Large intestine (tissue), 3 donors: ENCODE measurements at regions not wholly inside any gene's neighbourhood (a gene's known extent, or its start where the extent isn't known, plus 50 kb on each side); places are given as distances from the start of the nearest gene placed in this dataset.
"Not testable (repeated sequence)": the region's sequence is repeated elsewhere in the genome, so short reads cannot be mapped to it uniquely, and the experiment has no call there.

Source experiments
- DNase-seq, 2 donors: peaks; one replicate each; pipeline versions ENCODE4 v3.0.0 to v3.0.0-alpha.2; 2013
- H3K27ac ChIP-seq: one replicate; pipeline ENCODE4 v1.5.1; 2013; ENCODE audit warnings: low read length
- H3K27me3 ChIP-seq: 2 replicates; pipeline ENCODE4 v1.6.1; 2013; ENCODE audit warnings: low read length; ENCODE audit not compliant: control insufficient read depth, insufficient read depth
- H3K36me3 ChIP-seq: 2 replicates; pipeline ENCODE4 v1.6.1; 2013; ENCODE audit warnings: low read length; ENCODE audit not compliant: control insufficient read depth, insufficient read depth
- H3K4me1 ChIP-seq: one replicate; pipeline ENCODE4 v1.6.1; 2013; ENCODE audit warnings: low read length; ENCODE audit not compliant: control insufficient read depth, insufficient read depth
- H3K4me3 ChIP-seq: one replicate; pipeline ENCODE4 v1.5.1; 2013; ENCODE audit warnings: low read length
- H3K9me3 ChIP-seq: one replicate; pipeline ENCODE4 v1.6.1; 2013; ENCODE audit warnings: mild to moderate bottlenecking, low read depth, low read length, moderate library complexity; ENCODE audit not compliant: control insufficient read depth
- WGBS: methylation state at CpG from one replicate; pipeline ENCODE4 v1.1.5; 2013; ENCODE audit warnings: low lambda C conversion rate; ENCODE audit not compliant: insufficient coverage; 5-methylcytosine and 5-hydroxymethylcytosine counted together

DNA sequence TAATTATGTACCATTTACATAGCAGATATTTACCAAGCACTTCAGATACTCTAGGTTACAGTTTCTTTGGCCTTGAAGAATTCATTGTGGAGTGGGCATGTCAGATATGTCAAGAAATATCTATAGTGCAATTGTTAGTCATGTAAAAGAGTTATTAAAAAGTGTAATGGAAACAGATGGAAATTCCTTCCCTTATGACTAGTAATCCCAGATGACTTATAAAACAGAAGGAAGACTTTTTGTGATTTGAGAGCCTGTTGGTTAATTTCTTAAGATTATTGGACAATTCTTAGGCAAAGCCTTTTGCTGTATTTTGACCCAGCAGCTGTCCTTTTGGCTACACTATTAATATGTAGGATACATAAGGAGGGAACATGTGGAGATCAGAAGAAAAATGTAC is 708.9 kb upstream of the NECTIN3 start:
- Histone ChIP-seq H3K27me3 (no peaks in the 10 kb centered on the region), H3K27ac (no peak overlapping the region), H3K9me3 (no peaks in the 10 kb centered on the region), H3K4me1 (no peaks in the 10 kb centered on the region), H3K36me3 (no peaks in the 10 kb centered on the region), H3K4me3 (no peak overlapping the region)
- no peak for DNase-seq

DNA sequence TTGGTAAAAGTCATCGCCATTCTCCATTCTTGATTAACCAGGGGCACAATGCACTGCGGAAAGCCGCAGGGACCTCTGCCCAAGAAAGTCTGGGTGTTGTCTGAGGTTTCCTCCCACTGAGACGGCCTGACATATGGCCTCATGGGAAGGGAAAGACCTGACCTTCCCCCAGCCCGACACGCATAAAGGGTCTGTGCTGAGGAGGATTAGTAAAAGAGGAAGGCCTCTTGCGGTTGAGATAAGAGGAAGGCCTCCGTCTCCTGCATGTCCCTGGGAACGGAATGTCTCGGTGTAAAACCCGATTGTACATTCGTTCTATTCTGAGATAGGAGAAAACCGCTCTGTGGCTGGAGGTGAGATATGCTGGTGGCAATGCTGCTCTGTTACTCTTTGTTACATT is 704.3 kb upstream of the NECTIN3 start:
- not testable (repeated sequence) for H3K4me1 ChIP-seq, H3K4me3 ChIP-seq, H3K27me3 ChIP-seq, H3K27ac ChIP-seq, DNase-seq, H3K9me3 ChIP-seq, H3K36me3 ChIP-seq
- 100% methylated on average over 2 of the region's 13 CpGs for WGBS

DNA sequence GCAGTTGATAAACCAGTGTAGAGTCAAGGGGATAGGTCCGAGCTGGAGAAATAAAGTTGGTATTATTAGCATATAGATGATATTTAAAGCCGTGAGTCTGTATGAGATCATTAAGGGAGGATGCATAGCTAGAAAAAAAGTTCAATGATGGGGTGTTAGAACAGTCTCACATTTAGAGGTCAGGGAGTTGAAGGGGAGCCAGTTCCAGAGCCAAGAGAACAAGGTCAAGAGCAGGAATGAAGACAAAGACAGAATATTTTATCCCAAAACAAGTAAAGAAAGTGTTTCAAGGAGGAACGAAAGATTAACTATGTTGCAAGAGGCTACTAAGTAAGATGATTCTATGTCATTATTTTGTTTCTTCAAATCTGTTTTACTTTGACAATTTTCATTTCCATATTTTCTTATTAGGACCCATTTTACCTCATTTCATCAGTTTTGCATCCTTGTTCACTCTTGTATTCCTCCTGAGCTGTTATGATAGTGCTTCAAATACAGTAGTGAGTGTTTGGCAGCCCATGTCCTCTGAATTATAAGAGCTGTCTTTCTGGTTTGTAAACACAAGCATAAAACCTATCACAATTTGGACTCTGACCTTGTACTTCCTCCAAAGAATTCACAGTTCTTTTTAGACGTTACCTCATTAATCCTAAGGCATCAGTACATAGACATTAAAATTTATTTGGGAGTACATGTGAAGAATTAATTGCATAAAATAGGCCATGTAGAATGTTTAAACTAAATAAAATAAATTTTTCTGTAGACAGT is 695.7 kb upstream of the NECTIN3 start:
- DNase-seq: peak; percentile 23 to 65
- H3K9me3 ChIP-seq: no peaks in the 10 kb centered on the region
- peaks cover 7% of the 10 kb centered on the region for H3K4me1 ChIP-seq
- H3K27me3 ChIP-seq: no peaks in the 10 kb centered on the region
- no peak overlapping the region for H3K4me3 ChIP-seq
- H3K36me3 ChIP-seq: no peaks in the 10 kb centered on the region
- no peak overlapping the region for H3K27ac ChIP-seq
- WGBS: 70% methylated on average over 3 of the region's 4 CpGs

DNA sequence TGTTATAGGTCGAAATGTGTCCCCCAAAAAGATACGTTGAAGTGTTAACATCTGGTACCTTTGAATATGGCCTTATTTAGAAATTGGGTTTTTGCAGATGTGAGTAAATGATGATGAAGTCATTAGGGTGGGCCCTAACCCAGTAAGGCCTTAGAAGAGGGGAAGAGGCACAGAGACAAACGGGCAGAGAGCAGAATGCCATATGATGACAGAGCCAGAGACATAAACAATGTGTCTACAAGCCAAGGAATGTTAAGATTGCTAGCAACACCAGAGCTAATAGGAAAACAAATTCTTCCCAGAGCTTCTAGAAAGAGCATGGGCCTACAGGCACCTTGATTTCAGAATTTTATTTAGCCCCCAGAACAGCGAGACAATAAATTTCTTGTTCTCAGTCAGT is 693.1 kb upstream of the NECTIN3 start:
- WGBS: 60% methylated on average over 2 of the region's 4 CpGs
- H3K4me1 ChIP-seq: peaks cover 7% of the 10 kb centered on the region
- DNase-seq: no peak
- no peaks in the 10 kb centered on the region for H3K36me3 ChIP-seq
- no peaks in the 10 kb centered on the region for H3K27me3 ChIP-seq
- H3K27ac ChIP-seq: no peak overlapping the region
- no peak overlapping the region for H3K4me3 ChIP-seq
- no peaks in the 10 kb centered on the region for H3K9me3 ChIP-seq

DNA sequence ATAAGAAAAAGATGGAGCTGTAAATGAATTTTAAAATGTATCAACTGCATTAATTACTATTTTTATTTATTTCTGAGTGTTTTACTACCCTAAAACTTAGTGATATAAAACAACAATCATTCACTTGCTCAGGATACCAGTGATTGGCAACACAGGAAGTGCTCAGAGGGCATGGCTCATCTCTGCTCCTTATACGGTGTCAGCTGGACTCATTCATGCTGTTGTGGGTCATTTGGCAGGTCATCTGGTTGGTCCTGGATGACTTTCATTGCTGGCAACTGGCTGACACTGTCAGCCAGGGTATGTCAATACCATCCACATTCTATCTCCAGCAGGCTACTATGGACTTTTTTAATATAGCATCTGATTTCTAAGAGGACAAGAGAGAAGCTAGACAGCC is 689.6 kb upstream of the NECTIN3 start:
- no CpG with 5 or more reads among the region's 1 CpG for WGBS
- no peaks in the 10 kb centered on the region for H3K9me3 ChIP-seq
- H3K4me3 ChIP-seq: no peak overlapping the region
- no peaks in the 10 kb centered on the region for H3K4me1 ChIP-seq
- no peaks in the 10 kb centered on the region for H3K36me3 ChIP-seq
- H3K27ac ChIP-seq: no peak overlapping the region
- H3K27me3 ChIP-seq: no peaks in the 10 kb centered on the region
- no peak for DNase-seq

DNA sequence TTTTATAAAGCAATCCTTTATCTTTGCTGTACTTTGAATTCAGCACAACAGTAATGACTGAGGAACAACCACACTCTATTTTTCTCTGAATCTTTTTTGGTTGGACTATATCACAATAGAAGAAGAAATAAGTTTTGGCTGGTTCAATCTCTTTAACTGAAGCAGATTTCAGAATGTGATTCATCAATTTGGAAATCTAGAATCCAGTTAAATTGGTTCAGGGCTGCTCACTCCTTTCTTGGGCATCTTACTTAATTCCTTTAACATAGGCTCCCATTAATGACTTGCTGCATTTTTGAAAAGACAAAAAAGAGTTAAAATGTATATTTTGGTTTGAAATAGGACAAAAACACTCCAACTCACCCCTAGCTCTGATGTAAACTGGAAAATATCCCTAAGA is 688.3 kb upstream of the NECTIN3 start:
- no peaks in the 10 kb centered on the region for H3K4me1 ChIP-seq
- H3K27ac ChIP-seq: no peak overlapping the region
- no peaks in the 10 kb centered on the region for H3K9me3 ChIP-seq
- DNase-seq: no peak
- H3K27me3 ChIP-seq: no peaks in the 10 kb centered on the region
- no peak overlapping the region for H3K4me3 ChIP-seq
- no peaks in the 10 kb centered on the region for H3K36me3 ChIP-seq

DNA sequence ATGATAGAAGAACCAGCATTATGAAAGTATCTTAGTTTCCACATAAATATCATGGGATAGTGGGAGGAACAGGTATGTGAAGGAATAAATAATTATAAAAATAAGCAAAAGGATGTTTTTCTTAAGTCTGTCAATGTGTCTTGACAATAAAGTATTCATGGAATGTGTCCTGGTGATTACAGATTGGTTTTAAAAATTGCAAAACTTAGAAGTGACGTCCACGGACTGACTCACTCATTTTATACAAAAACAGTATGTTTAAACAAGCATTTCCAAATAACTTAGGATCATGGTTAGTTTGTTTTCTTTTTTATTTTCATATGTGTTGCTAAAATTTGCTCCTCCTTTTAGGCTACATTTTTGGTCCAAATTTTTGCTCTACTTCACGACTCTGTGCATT is 687.0 kb upstream of the NECTIN3 start:
- H3K27ac ChIP-seq: no peak overlapping the region
- WGBS: 75% methylated on average over 1 of the region's 3 CpGs
- no peak for DNase-seq
- H3K9me3 ChIP-seq: no peaks in the 10 kb centered on the region
- no peaks in the 10 kb centered on the region for H3K36me3 ChIP-seq
- no peaks in the 10 kb centered on the region for H3K27me3 ChIP-seq
- H3K4me3 ChIP-seq: no peak overlapping the region
- no peaks in the 10 kb centered on the region for H3K4me1 ChIP-seq

DNA sequence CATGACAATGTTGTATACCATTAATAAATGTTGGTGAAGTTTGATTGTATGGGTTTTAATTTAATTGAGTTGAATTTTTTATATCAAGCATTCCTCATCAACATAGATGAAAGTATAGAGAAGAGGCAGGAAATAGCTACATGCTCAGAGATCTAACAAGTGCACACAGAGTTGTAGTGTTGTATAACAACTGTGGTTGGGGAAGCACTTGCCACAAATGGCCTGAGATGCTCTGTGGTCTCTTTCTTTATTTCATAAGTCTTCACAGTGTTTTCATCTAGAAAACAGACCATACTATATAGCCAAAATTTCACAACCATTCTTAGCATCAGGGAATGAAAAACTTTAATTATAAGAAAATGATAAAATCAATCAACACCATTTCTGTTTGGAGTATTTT is 682.6 kb upstream of the NECTIN3 start:
- no peak overlapping the region for H3K27ac ChIP-seq
- H3K27me3 ChIP-seq: no peaks in the 10 kb centered on the region
- H3K4me3 ChIP-seq: no peak overlapping the region
- H3K36me3 ChIP-seq: no peaks in the 10 kb centered on the region
- H3K9me3 ChIP-seq: no peaks in the 10 kb centered on the region
- DNase-seq: no peak
- H3K4me1 ChIP-seq: no peaks in the 10 kb centered on the region

DNA sequence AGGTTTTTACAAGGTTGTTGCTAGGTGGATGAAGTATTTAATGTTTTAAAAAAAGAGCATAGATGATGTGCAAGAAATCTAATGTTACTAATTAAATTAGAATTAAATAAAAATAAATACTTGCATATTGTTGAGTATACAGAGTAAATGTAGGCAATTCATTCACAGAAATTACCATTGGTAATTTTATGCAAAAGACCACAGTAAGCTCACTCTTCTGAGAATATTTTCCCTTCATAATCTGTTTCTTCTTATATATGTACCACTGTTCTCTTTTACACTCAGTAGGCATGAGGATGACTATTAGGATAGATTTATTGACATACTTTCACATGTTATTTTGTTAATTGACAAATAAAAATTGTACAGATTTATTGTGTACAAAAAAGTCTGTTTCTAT is 681.2 kb upstream of the NECTIN3 start:
- H3K9me3 ChIP-seq: no peaks in the 10 kb centered on the region
- no peak overlapping the region for H3K27ac ChIP-seq
- no peak overlapping the region for H3K4me3 ChIP-seq
- H3K36me3 ChIP-seq: no peaks in the 10 kb centered on the region
- no peaks in the 10 kb centered on the region for H3K4me1 ChIP-seq
- DNase-seq: no peak
- no peaks in the 10 kb centered on the region for H3K27me3 ChIP-seq

DNA sequence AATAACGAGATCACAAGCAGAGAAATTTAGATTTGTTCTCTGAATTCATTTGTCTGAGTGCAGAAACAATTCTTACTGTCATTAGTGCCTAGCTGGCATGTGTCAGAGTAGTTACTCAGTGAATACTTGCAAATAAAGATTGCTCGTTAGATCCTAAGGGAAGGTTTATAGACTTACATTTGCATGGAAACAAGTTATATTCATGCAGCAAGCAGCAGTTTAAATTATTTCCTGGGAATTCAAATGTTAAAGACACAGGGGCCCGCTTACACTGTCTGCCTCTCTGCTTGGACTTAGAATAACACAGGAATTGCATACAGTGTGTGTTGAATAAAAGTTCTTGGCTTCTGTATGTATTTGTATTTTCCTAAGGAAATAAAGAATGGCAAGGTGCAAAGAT is 680.6 kb upstream of the NECTIN3 start:
- Histone ChIP-seq H3K36me3 (no peaks in the 10 kb centered on the region), H3K4me1 (no peaks in the 10 kb centered on the region), H3K27me3 (no peaks in the 10 kb centered on the region), H3K27ac (no peak overlapping the region), H3K9me3 (no peaks in the 10 kb centered on the region), H3K4me3 (no peak overlapping the region)
- 68% methylated on average over 2 of the region's 3 CpGs for WGBS
- no peak for DNase-seq

DNA sequence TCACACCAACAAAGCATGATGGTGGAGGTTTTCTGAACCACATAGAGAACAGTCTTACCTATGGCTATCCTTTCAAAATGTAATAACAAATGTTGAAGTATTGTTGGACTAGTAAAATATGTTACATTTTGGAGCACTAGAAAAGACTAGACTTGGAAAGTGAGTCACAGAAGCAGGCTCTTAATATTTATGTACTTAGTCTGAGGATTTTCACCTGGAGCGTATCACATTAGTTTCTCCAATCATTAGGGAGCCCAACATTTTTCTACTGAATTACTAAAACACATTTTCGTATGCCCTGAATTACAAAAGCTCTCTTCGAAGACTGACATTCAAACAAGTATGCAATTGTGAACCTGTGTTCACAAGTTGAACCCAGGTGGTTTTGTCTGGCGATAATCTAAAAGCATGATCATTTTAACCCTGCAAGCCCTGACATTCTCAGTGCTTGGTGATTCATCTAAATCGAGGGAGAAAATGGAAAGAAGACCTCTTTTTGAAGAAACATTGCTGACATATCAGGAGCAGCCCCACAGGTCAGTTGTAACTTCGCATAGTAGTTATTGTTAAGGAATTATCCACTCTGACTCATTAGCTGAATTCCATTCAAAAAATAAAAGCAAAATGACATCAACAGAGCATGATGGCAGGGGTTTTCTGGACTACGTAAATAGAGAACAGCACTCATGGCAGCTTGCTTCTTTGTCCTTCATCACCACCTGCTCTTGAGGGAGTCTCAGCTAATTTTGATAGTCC is 679.8 kb upstream of the NECTIN3 start:
- Histone ChIP-seq H3K36me3 (no peaks in the 10 kb centered on the region), H3K27me3 (no peaks in the 10 kb centered on the region), H3K4me3 (no peak overlapping the region), H3K9me3 (no peaks in the 10 kb centered on the region), H3K27ac (no peak overlapping the region), H3K4me1 (no peaks in the 10 kb centered on the region)
- no peak for DNase-seq
- 90% methylated on average over 2 of the region's 7 CpGs for WGBS
